ENCODE measurements at regions not wholly inside any gene's neighbourhood (a gene's known extent, or its start where the extent isn't known, plus 50 kb on each side); places are given as distances from the start of the nearest gene placed in this dataset.
A peak's percentile ranks its signal among the peaks of the same experiment; 100 is the strongest.

GRCh38 chr13:63149375-63149774, 1733.7 kb upstream of the PCDH20 start:
- TF ChIP-seq TCF12 (IDR thresholded peaks at IDR 0.05; ENCODE audit: low read depth) (no peak), YY1 (IDR thresholded peaks at IDR 0.05; ENCODE audit: low read depth) (no peak), CEBPB (IDR thresholded peaks at IDR 0.05) (no peak), TAF1 (IDR thresholded peaks at IDR 0.05; ENCODE audit: low read depth) (no peak), EGR1 (IDR thresholded peaks at IDR 0.05) (no peak), RAD21 (IDR thresholded peaks at IDR 0.05; ENCODE audit: low read depth) (no peak)

DNA sequence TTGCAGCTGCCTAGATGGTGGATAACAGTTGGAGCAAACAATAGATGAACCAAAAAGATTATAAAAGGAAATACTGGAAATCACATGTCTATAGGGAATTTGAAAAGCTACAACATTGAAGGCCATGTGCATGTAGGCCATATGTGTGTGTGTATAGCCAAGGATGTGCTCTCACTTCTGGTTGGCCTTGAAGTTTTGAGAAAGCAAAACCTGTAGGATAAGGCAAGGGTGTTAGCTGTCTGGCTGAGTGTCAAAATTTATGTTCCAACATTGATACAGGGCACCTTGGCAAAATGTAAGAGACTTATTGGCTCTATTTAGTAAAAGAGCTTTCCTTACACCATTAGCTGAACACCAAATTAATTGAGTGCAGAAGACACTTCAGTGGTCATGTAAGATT, 1723.6 kb upstream of the PCDH20 start:
- TF ChIP-seq CEBPB (IDR thresholded peaks at IDR 0.05) (no peak), EP300 (IDR thresholded peaks at IDR 0.05; ENCODE audit: borderline replicate concordance) (no peak), TCF12 (IDR thresholded peaks at IDR 0.05; ENCODE audit: low read depth) (no peak), EGR1 (IDR thresholded peaks at IDR 0.05) (no peak), TEAD4 (IDR thresholded peaks at IDR 0.05) (no peak), TAF1 (IDR thresholded peaks at IDR 0.05; ENCODE audit: low read depth) (no peak)
- TF ChIP-seq, protein P1, sequence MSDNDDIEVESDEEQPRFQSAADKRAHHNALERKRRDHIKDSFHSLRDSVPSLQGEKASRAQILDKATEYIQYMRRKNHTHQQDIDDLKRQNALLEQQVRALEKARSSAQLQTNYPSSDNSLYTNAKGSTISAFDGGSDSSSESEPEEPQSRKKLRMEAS (IDR thresholded peaks at IDR 0.05), result no peak

DNA sequence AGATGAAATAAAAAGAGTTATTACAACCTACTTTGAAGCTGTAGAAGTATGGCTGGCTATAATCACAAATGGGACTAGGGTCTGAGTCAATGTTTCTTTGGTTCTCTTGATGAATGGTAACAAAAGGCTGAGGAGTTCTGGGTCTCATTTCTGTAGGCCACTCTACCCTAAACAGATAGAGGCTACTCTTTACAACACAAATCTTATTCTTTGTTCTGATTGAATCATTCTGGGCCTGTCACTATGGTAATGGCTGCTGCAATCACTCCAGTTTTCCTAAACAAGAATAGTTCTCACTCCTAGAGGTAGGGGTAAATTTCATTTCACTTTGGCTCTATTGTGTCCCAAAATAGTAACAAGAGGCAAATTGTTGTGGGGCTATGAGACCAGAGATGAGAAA, 1714.3 kb upstream of the PCDH20 start:
- no peak for TF ChIP-seq EP300 (IDR thresholded peaks at IDR 0.05; ENCODE audit: borderline replicate concordance)
- TF ChIP-seq NFIC (IDR thresholded peaks at IDR 0.05), result no peak
- no peak for TF ChIP-seq EGR1 (IDR thresholded peaks at IDR 0.05)
- TF ChIP-seq, protein P1 (IDR thresholded peaks at IDR 0.05), result no peak
- no peak for TF ChIP-seq USF1 (IDR thresholded peaks at IDR 0.05)
- TF ChIP-seq TAF1 (IDR thresholded peaks at IDR 0.05; ENCODE audit: low read depth), result no peak
- TF ChIP-seq CREB1 (IDR thresholded peaks at IDR 0.05; ENCODE audit: low read depth), result no peak
- no peak for TF ChIP-seq REST (IDR thresholded peaks at IDR 0.05; ENCODE audit: low read depth)
- no peak for TF ChIP-seq ZBTB7A (IDR thresholded peaks at IDR 0.05; ENCODE audit: low read depth)
- TF ChIP-seq CEBPB (IDR thresholded peaks at IDR 0.05), result no peak
- TF ChIP-seq TCF12 (IDR thresholded peaks at IDR 0.05; ENCODE audit: low read depth), result no peak
- TF ChIP-seq FOXM1 (IDR thresholded peaks at IDR 0.05; ENCODE audit: borderline replicate concordance, low read depth), result no peak

GRCh38 chr13:63128716-63129115, 1713.1 kb upstream of the PCDH20 start:
- TF ChIP-seq ZBTB7A (IDR thresholded peaks at IDR 0.05; ENCODE audit: low read depth) (no peak), USF1 (IDR thresholded peaks at IDR 0.05) (no peak), REST (IDR thresholded peaks at IDR 0.05; ENCODE audit: low read depth) (no peak), TEAD4 (IDR thresholded peaks at IDR 0.05) (no peak), CEBPB (IDR thresholded peaks at IDR 0.05) (no peak), CREB1 (IDR thresholded peaks at IDR 0.05; ENCODE audit: low read depth) (no peak), YY1 (IDR thresholded peaks at IDR 0.05; ENCODE audit: low read depth) (no peak), EGR1 (IDR thresholded peaks at IDR 0.05) (no peak), EP300 (IDR thresholded peaks at IDR 0.05; ENCODE audit: borderline replicate concordance) (no peak), RAD21 (IDR thresholded peaks at IDR 0.05; ENCODE audit: low read depth) (no peak), FOXM1 (IDR thresholded peaks at IDR 0.05; ENCODE audit: borderline replicate concordance, low read depth) (no peak), NFIC (IDR thresholded peaks at IDR 0.05) (no peak), TAF1 (IDR thresholded peaks at IDR 0.05; ENCODE audit: low read depth) (no peak), TCF12 (IDR thresholded peaks at IDR 0.05; ENCODE audit: low read depth) (no peak)
- TF ChIP-seq, protein P1 (IDR thresholded peaks at IDR 0.05), result no peak

- TF ChIP-seq NFIC (IDR thresholded peaks at IDR 0.05) (no peak), RAD21 (IDR thresholded peaks at IDR 0.05; ENCODE audit: low read depth) (peak; percentile 49), CREB1 (IDR thresholded peaks at IDR 0.05; ENCODE audit: low read depth) (no peak), REST (IDR thresholded peaks at IDR 0.05; ENCODE audit: low read depth) (no peak)
These were observed 1709.2 kb upstream of the PCDH20 start for GRCh38 chr13:63124863-63125262.
